ENCODE measurements at regions not wholly inside any gene's neighbourhood (a gene's known extent, or its start where the extent isn't known, plus 50 kb on each side); places are given as distances from the start of the nearest gene placed in this dataset.
"Not testable (repeated sequence)": the region's sequence is repeated elsewhere in the genome, so short reads cannot be mapped to it uniquely, and the experiment has no call there.

DNA sequence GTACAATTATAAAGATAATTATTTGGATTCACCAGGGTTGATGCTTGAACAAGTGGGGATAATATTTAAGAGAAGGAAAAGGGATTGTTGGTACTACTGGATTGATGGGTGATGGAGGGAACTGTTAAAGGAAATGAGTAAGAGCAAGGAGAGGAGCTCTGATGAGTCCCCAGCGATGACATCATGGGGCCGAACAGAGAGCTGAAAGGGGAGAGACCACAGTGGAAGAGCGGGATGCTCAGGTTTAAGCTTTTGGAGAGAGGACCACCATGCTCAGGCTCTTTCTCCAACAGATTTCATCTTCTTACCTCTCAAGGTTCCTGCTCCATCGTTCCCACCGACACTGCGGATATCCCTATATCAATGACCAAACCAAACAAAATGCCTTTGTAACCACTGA, 568.7 kb downstream of the ETS1 start:
- no peak for DNase-seq

DNA sequence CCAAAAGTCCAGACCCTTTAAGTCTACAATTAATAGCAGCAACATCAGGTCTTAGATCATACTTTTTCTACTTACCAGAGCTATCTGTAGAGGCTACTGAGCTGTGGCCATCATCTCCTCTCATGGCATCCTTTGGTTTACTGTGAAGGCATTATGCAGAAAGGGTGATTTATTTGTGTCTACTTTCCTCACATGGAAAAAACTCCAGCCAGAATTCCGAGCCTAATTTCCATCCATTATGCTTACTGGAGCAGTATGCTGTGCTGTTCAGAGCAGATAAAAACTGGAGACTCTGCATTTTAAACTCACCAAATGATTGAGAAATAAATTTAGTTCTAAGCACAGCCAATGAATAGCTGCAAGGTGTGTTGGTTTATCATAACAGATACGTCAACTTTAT, 581.8 kb downstream of the ETS1 start:
- no peak for DNase-seq

DNA sequence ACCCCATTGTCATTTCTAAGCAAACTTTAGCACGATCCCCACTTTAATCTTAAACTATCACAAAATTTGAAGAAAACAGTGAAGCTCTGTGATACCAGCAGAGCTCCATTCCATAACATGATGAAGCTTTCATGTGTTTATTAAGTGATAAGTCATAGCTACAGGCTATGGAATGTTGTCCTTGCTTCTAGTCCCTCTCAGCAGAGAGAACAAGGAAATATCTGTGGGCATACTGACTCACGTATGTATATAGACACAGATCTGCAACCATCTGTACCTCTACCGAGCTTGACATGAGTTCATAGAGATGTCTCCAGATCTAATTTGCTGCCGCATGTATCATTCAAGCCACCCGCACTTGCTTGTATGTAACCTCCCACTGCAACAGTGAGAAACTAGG, 588.9 kb downstream of the ETS1 start:
- no peak for DNase-seq

DNA sequence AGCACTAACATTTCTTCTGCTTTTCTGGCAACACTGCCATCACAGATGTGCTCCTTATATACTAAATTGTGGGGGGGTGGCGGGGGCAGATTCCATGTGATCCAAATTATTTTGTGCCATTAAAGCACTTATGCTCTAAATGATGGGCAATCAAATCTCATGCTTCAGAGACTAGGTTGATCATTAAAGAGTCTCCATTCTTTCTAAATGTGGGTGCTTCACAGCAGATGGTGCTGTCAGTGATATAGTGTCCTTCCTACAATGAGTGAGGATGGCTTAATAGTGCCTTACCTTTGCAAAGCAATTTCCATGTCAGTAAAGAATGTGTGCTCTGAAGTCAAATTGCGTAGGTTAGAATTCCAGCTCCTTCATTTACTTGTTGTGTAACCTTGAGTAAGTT, 589.8 kb downstream of the ETS1 start:
- peak; percentile 46 for DNase-seq

DNA sequence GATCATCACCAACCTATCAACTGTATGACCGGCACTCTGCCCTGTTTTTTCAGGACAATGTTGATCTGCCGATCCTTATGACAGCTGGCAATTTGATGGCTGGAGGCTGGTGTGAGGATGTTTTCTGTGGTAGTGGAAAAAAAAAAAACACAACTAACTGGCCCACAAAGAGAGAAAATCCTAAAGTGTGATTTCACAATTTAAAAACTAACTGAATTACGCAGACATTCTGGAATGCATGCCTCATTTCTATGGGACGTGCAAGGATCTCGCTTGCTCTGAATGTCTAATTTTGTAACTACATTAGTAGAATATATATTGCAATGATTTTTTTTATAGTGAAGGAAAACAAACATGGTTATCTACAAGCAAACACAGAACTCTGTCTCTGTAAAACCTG, 590.5 kb downstream of the ETS1 start:
- DNase-seq: no peak

DNA sequence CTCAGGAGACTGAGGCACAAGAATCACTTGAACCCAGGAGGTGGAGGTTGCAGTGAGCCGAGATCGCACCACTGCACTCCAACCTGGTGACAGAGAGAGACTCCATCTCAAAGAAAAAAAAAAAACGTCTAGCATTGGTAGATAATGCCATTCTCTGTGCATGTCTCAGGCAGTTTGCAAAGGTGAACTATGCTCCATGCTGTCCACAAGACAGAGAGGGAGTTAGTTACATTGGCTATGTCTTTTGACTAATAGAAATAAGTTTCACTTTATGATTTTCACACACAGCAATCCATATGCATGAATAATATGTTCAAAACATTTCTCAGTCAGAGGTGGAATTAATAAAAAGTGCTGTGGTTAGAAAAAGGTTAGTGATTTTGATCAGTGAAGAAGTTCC, 591.4 kb downstream of the ETS1 start:
- DNase-seq: no peak

DNA sequence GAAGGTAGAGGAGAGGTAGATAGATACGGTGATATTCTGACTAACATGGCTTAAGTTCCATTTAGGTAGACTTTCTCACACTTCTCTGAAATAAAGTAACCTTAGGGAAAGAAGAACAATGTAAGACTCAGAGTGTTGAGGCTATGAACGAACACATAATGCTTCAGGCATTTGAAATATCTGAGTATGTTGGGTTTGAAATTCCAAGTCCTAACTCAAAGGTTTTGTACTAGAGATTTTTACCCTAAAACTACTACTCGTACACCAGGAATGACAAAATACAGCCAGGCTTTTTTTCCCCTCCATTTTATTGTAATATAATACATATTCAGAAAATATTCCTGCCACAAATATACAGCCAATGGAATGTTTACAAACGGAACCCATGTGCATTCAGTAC, 592.6 kb downstream of the ETS1 start:
- no peak for DNase-seq

DNA sequence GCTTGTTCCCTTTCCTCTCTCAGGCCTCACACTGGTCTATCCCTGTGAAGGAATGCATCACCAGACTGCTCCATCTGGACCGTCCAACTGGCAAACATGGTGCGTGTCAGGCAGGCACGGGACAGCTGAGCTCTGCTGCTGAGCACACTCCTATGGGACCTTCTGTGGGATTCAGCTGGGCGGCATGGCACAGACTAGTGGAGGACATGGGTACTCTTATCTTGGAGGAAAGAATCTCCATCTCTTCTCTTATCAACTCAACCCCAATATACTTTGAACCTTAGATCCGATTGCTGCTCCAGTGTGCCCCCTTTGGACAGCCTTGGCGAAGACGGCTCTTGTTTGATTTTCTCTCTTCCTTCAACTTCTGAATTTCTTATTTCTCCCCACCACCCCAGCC, 593.6 kb downstream of the ETS1 start:
- DNase-seq: no peak

DNA sequence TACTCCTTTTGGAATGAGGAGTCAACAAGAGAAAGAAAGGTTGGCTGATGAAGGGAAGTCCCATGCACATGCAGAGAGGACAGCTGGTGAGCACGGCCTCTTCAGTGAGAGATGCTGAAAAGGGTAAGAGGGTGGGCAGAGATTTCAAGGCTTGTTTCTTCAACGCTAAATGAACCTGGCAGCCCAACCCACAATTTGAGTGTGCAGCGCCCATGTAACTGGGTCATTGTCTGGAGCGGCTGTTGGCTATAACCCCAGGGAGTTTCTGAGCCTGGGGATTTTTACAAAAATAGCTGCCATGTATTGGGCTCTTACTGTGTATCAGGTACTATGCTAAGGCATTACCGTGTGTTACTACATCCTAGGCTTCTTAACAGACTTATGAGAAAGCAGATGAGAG, 594.1 kb downstream of the ETS1 start:
- DNase-seq: no peak

DNA sequence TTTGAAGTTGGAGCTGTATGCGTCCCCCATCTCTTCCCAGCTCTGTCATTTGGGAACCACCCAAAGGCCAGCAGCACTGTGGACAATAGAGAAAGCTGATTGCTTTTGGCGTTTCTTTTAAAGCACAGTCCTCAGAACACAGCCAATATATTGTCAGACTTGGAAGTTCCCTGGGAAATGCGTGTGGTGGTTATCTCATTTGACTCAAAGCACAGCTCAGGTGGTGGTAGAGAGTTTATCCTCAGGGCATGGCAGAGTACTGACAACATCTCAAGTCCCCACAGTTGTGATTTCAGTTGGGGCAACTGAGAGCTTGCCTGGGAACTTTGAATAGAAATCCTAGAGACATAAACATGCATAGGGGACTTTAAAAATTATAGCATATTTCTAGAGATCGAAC, 601.3 kb downstream of the ETS1 start:
- no peak for DNase-seq

DNA sequence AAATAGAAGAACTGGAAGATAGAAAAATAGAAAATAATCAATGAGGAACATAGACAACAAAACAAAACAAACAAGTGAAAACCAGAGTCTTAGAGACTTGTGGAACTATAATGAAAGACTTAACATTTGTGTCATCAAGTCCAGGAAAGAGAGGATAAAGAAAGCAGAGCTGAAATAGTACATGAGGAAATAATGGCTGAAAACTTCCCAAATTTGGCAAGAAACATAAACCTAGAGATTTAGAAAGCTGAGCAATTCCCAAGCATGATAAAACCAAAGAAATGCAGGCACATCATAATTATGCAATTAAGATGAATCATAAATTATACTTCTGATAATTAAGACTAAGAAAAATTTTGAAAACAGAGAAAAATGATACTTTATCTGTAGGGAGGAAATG, 614.5 kb downstream of the ETS1 start:
- no peak for DNase-seq

DNA sequence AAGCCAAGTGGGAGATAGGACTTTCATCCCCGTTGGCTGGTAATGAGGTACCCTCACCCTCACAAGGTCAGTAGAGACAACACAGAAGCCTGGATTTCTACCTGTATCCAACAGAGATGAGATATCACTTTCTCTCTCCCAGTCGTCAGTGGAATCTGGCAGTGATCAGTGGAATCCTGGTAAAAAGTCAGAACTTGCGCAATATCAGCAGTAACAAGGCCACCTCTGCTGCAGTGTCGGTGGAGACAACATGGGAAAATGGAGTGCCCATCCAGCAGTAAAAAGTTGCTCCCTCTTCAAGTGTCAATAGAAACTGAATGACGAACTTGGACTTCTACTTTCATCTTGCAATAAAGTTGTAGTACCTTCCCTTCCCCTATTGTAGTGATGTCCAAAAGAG, 615.9 kb downstream of the ETS1 start:
- no peak for DNase-seq

DNA sequence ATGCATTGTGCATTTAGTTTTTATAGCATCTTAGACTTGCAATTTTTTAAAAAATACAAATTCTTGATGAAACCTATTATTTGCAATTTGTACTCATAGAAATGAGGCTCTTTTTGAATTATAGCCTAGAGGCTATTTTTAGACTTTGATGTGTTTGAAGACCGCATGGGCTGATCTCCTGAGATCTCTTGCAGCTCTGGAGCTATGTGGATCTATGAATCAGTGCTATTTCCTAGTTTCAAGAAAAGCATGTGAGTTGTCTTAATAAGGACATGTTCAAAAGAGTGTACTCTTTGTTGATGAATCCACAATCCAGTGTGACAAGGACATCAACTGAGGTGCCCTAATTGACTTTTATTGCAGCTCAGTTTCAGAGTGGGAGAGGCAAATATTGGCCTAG, 620.5 kb downstream of the ETS1 start:
- no peak for DNase-seq

DNA sequence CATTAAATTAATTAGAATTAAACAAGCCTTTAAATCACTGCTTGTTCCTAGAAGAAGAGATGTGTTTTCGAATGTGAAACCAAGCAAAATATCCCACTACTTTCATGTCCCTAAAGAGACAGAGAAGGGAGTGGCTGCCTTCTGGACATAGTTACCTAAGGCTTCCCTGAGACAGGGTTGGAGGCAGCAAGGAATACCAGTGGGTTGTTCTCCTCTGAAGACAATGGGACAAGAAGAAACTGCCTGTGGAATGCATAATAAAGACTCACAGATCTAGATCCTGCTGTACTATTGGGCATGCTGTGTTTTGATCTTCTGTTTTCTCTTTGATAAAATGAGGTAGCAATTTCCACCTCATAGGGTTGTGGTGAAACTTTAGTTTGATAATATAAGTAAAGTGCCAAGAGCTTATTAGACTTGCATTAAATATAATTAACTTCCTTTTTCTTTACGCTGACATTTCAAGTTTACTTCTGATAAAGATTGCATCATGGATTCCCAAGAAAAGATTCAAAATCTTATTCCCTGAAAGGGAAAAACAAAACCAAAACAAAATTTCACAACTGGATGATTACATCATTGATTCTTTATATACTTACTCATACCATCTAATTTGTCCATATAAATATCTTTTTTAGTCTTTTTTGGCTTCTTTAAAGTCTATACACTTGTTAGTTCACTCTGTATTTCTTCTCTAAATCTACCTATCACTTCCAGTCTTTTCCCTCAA, 621.3 kb downstream of the ETS1 start:
- no peak for DNase-seq

DNA sequence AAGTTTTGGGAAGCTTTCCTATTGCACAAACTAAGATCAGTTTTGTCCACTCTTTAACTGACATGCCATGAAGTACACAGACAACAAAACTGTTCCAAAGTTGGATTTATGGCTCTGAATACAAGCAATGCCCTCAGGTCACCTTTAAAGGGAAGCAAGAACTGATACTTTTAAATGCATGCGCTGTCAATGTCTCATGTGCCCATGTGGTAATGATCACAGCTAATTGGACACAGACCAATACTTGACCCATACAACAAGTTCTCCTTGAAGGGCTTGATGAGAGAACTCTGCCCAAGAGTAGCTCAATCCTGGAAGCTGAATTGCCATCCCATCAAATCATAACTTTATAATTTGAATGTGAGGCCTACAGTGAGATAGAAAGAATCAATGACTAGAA, 624.9 kb downstream of the ETS1 start:
- DNase-seq: no peak

DNA sequence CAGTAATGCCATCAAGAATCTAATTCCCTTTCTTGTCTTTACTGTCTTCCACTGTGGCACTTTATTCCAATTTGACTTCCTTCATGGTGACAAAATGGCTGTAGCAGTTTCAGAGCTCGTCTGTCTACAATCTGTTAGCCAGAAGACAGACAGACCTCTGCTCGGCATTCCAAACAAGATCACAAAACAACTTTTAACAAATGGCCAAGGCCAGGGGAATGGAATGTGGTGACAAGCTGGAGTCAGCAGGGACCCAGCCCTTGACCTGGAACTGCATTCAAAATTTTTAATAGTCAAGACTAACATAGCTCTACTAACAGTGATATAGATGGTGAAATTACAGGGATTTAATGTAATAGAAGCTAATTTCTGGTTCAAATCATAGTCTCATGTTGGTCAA, 637.2 kb downstream of the ETS1 start:
- no peak for DNase-seq

DNA sequence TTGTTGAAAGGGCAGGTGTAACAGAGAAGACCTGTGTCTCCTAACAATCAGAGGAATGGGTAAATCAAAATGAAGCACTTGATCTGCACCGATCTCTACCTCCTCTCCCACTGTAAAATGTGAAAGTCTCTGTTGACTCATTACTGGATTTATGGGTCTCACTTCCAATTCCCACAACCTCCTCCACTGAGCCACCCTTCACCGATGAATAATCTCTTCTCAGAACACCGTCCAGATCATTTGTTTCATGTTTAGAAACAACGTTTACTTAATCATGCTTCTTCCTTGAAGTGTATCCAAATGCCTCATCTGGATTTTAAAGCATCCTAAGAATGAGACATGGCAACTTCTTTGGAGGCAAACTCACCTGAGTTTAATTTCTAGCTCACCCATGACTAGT, 643.6 kb downstream of the ETS1 start:
- DNase-seq: no peak

DNA sequence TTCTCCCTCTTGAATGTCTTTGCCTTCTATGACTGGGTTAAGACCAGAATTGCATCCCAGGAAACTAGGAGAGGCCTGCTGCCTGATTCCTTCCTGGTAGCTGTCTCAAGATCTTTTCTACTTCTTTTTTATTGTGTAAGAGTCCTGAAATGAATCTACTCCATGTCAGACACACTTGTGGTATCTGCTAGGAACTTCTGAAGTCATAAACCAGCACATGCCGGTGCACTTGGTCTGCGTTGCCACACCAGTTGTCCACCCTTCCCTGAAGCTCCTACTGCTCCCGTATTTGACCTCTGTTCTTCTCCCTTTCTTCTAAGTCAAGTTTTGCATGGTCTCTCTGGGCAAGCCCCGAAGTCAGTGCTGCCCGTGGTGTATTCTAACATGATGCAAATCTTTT, 644.2 kb downstream of the ETS1 start:
- no peak for DNase-seq

DNA sequence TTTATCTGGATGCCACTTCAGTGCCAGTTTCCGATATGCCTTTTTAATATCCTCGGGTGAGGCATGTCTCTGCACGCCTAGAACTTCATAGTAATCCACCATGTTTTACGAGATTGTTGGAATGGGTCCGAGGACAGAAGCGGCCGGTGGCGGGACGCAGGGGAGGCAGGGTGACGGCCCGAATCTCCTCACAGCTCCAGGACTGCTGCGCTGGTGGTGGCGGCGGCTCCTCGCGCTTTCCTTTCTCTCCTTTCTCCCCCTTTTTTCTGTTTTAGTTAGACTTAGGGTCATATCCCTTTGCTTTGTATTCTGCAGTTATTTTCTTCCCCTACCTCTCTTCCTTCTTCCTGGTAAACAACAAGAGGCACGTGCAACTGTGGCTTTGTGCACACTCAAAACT, 645.8 kb downstream of the ETS1 start:
- DNase-seq: not testable (repeated sequence)

DNA sequence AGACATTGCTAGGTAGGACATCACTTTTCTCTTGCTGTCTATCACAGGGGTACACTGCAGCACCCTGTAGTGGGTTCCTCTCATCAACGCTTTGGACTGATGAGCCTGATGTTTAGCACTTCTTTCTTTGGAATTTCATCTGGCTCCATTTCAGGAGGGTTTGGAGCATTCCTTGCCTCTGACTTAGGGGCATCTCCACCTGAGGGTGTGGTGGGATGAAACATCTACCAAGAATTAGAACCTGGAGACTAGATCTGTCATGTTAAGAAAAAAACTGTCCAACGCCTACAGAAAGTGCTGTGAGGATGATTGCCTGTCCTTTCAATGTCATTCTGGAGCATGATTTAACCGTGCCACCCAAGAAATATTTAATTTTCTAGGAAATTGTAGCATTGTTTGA, 648.4 kb downstream of the ETS1 start:
- DNase-seq: no peak

DNA sequence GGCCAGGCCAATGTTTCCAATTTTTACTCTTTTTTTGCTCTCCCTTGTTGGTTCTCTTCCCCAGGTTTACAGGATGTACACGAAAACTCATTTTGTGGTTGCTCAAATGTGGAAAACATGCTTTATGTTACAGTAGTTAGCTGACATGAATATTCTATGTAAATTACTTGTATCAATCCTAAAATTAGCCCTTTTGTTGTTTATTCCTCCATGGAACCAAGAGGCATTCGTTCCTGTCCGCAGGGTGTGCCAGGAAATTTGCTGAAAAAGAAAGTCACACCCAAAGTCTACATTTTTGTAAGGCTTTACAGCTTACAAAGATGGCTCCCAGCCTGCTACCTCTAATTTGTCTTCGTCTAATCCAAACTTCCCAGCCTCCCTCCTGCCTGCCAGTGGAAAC, 652.3 kb downstream of the ETS1 start:
- no peak for DNase-seq

DNA sequence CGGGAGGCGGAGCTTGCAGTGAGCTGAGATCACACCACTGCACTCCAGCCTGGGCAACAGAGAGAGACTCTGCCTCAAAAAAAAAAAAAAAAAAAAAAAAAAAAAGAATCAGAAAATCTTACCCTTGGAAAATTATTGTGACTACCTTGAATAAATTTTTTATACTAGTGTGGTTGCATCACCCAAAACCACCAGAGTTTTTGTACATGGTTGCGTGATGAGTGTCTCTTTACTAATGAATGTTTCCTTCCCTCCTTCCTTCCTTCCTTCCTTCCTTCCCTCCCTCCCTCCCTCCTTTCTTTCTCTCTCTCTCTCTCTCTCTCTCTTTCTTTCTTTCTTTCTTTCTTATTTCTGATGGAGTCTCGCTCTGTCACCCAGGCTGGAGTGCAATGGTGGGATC, 653.4 kb downstream of the ETS1 start:
- not testable (repeated sequence) for DNase-seq

DNA sequence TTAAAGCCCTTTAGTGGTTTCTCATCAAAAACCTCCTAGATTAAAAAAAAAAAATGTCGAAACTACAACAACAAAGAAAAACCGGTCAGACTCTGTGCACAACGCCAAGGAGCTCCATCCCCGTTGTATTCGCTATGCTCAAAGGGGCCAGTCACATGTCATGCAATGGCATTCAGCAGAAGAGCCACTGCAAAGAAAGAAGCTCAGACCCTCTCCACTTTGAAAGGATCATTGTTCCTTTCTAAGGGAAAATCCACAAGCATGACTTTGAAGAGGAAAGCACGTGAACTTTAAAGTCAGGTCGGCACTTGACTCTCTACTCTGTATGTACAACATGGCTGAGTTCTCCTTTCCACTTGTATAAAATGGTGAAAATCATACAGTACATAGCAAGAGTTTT, 655.6 kb downstream of the ETS1 start:
- no peak for DNase-seq

DNA sequence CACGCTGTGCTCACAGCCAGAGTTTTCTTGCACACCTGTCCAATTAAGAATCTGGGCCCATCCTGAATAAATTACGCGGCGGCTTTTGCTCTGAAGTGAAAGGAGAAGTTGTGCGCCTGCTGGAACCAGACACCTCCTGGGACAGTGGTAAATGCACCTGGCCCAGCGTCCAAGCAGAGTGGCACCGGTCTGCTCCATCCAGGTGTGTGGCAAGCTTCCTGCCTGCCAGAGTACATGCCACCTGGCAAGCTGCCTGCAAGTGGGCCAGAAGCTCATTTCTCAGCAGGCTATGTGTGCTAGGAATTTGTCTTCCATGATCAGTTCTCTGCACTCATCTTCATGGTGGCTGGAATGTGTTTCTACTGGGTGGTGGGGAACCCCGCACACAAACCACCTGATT, 660.6 kb downstream of the ETS1 start:
- DNase-seq: no peak

DNA sequence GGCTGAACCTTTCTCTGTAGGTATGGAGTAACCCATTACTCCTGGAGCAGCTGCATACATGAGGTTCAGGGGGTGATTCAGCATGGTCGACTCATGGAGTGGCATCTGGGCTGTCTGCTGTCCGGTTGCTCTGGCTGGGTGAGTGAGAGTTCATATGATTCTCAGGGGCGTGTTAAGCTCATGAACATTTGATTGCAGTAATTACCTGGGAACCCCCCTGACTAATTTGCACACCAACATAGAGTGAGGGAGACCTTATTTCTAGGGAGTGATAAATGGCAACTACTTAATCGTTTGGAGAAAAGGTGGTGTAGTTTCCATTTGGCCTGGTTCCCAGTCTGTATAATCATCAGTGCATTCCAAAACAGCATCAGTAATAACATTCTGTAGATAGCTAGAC, 661.9 kb downstream of the ETS1 start:
- DNase-seq: no peak
